SJCRH30 (cell line): ENCODE measurements at regions not wholly inside any gene's neighbourhood (a gene's known extent, or its start where the extent isn't known, plus 50 kb on each side); places are given as distances from the start of the nearest gene placed in this dataset.

ENCODE experiments used
- DNase-seq, 2 experiments: peaks; one replicate each; pipeline ENCODE4 v3.0.0-alpha.2; 2015 to 2020
- H3K27ac ChIP-seq: fragments of 250-450 bp; sonication (Bioruptor Pico); 2 replicates; pipeline ENCODE4 v1.5.1; 2020; ENCODE audit warnings: mild to moderate bottlenecking, moderate library complexity
- H3K27me3 ChIP-seq: fragments of 250-450 bp; sonication (Bioruptor Pico); 2 replicates; pipeline ENCODE4 v1.5.1; 2020; ENCODE audit warnings: mild to moderate bottlenecking, moderate library complexity
- H3K36me3 ChIP-seq: fragments of 250-450 bp; sonication (Bioruptor Pico); 2 replicates; pipeline ENCODE4 v1.5.1; 2020; ENCODE audit warnings: mild to moderate bottlenecking, moderate library complexity
- H3K4me1 ChIP-seq: fragments of 250-450 bp; sonication (Bioruptor Pico); 2 replicates; pipeline ENCODE4 v1.5.1; 2020; ENCODE audit warnings: mild to moderate bottlenecking, moderate library complexity
- H3K4me3 ChIP-seq: fragments of 250-450 bp; sonication (Bioruptor Pico); 2 replicates; pipeline ENCODE4 v1.5.1; 2020; ENCODE audit warnings: mild to moderate bottlenecking, moderate library complexity
- H3K9me3 ChIP-seq: fragments of 250-450 bp; sonication (Bioruptor Pico); replicated peaks from 2 replicates; pipeline ENCODE4 v1.5.1; 2020; ENCODE audit warnings: mild to moderate bottlenecking, moderate library complexity

DNA sequence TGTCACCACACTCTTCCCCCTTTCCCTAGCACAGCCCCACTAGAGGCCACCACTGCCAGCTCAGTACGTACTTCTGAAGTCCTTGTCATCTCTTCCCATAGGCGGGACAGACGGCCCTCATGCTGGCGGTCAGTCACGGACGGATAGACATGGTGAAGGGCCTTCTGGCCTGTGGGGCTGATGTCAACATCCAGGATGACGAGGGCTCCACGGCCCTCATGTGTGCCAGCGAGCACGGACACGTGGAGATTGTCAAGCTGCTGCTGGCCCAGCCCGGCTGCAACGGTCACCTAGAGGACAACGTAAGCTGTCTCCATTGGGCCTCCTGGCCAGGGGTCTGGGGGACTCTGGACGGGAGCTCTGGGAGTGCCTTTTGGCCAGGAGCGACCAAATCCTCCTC lies 99.4 kb upstream of the DMRT1 start:
- peaks cover 3% of the 10 kb centered on the region; the same call in 1 of the 2 replicates for H3K36me3 ChIP-seq
- no peak for DNase-seq
- H3K9me3 ChIP-seq = no peaks in the 10 kb centered on the region
- H3K4me1 ChIP-seq = peaks cover 17% of the 10 kb centered on the region
- H3K27ac ChIP-seq = no peak overlapping the region
- H3K4me3 ChIP-seq = no peak overlapping the region
- no peaks in the 10 kb centered on the region for H3K27me3 ChIP-seq

- Histone ChIP-seq H3K9me3 (no peaks in the 10 kb centered on the region), H3K4me3 (no peak overlapping the region), H3K4me1 (peaks cover 17% of the 10 kb centered on the region), H3K36me3 (peaks cover 3% of the 10 kb centered on the region; the same call in 1 of the 2 replicates), H3K27me3 (no peaks in the 10 kb centered on the region), H3K27ac (no peak overlapping the region)
- DNase-seq = no peak
These were observed 98.4 kb upstream of the DMRT1 start for GRCh38 chr9:742914-743589.

DNA sequence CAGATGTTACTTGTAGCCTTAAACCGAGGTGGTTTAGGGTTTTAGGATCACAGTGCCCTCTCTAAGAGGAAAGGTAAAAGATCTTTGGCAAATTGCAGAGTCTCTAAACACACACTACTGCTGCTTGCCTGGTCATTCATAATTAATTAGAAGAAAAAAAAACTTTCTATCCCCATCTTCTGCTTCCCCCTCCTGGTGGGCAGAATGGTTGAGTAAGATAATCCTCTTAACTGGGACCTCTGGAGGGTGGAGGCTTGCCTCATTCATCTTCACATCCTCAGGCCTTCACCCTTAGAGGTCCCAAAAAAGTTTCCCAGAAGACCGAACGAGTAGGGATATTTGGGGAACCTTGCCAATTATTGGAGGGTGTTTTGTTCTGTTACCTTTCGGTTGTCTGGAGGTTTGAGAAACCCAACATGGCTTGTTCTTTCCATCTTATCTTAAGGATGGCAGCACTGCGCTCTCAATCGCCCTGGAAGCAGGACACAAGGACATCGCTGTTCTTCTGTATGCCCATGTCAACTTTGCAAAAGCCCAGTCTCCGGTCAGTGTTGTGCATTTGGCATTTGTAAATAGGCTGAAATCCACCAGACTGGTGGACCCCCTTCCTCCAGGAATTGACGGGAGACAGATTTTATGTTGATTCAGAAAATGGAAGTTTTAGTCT lies 97.3 kb upstream of the DMRT1 start:
- no peak for DNase-seq
- no peaks in the 10 kb centered on the region for H3K9me3 ChIP-seq
- peaks cover 3% of the 10 kb centered on the region; the same call in 1 of the 2 replicates for H3K36me3 ChIP-seq
- no peaks in the 10 kb centered on the region for H3K27me3 ChIP-seq
- peak overlapping the region; percentile 62 for H3K27ac ChIP-seq
- no peak overlapping the region for H3K4me3 ChIP-seq
- peaks cover 17% of the 10 kb centered on the region for H3K4me1 ChIP-seq

- H3K4me3 ChIP-seq = no peak overlapping the region
- peaks cover 2% of the 10 kb centered on the region; the same call in 1 of the 2 replicates for H3K36me3 ChIP-seq
- H3K27ac ChIP-seq = peak overlapping the region; percentile 62
- H3K9me3 ChIP-seq = no peaks in the 10 kb centered on the region
- DNase-seq = peak; percentile 89 to 93
- H3K27me3 ChIP-seq = no peaks in the 10 kb centered on the region
- H3K4me1 ChIP-seq = peaks cover 17% of the 10 kb centered on the region
These were observed 96.6 kb upstream of the DMRT1 start for GRCh38 chr9:744790-745484.

DNA sequence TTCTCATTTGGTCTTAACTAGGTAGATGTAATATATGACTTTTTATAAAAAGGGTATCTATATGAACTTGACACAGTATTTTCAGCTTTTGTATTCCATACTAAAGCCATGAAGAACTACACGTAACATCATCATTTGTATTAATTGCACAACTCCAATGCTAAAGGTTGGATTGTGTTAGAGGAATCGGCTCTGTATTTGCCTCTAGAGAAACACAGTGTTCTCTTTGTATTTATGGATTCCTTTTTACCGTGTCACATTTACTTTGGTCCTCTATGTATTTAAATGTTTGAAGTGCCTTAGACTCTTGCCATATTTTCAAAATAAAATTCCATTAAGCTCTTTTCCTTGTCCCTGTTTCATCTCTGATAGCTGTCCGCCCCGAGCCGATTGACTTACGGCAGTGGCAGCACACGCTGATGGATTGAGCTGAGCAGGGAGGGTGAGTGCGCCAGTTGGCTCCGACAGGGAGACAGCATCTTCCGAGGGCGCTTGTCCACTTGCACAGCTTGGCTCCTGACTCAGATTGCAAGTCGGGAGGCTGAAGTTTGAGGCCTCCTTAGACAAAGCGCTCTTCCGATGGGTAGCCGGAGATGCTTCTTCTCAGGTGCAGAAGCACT lies 95.6 kb upstream of the DMRT1 start:
- H3K36me3 ChIP-seq = no peaks in the 10 kb centered on the region

GRCh38 chr9:746661-747434 lies 94.6 kb upstream of the DMRT1 start:
- no peak overlapping the region for H3K4me3 ChIP-seq
- no peak for DNase-seq
- no peaks in the 10 kb centered on the region for H3K36me3 ChIP-seq
- H3K27me3 ChIP-seq = no peaks in the 10 kb centered on the region
- peaks cover 23% of the 10 kb centered on the region for H3K4me1 ChIP-seq
- H3K9me3 ChIP-seq = no peaks in the 10 kb centered on the region
- H3K27ac ChIP-seq = no peak overlapping the region

More for the DNA sequence above, 95.6 kb upstream of the DMRT1 start:
- Histone ChIP-seq H3K4me3 (no peak overlapping the region), H3K4me1 (peaks cover 17% of the 10 kb centered on the region), H3K27ac (no peak overlapping the region; the same call in 1 of the 2 replicates), H3K27me3 (no peaks in the 10 kb centered on the region), H3K9me3 (no peaks in the 10 kb centered on the region)
- DNase-seq = no peak

DNA sequence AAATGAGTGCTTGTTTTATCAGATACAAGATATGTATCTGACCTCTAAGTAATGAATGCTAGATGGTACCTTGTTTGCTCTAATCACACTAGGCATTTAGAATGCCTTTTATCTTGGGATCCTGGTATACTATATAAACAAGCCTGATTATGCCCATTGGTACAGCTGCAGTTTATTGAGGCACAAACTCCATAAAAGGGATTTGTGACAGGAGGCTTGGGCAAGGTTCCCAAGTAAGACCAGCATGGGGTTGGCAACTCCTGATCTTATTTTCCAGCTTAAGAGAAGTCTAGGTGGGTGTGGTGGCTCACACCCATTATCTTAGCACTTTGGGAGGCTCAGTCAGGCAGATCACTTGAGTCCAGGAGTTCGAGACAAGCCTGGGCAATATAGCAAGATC lies 93.9 kb upstream of the DMRT1 start:
- Histone ChIP-seq H3K27me3 (no peaks in the 10 kb centered on the region), H3K4me3 (no peak overlapping the region), H3K9me3 (no peaks in the 10 kb centered on the region), H3K36me3 (no peaks in the 10 kb centered on the region), H3K27ac (no peak overlapping the region), H3K4me1 (peaks cover 29% of the 10 kb centered on the region)
- no peak for DNase-seq

- Histone ChIP-seq H3K27me3 (no peaks in the 10 kb centered on the region), H3K4me3 (no peak overlapping the region), H3K27ac (no peak overlapping the region), H3K36me3 (no peaks in the 10 kb centered on the region), H3K4me1 (peaks cover 29% of the 10 kb centered on the region), H3K9me3 (no peaks in the 10 kb centered on the region)
- no peak for DNase-seq
These were observed 92.5 kb upstream of the DMRT1 start for GRCh38 chr9:748861-749497.

DNA sequence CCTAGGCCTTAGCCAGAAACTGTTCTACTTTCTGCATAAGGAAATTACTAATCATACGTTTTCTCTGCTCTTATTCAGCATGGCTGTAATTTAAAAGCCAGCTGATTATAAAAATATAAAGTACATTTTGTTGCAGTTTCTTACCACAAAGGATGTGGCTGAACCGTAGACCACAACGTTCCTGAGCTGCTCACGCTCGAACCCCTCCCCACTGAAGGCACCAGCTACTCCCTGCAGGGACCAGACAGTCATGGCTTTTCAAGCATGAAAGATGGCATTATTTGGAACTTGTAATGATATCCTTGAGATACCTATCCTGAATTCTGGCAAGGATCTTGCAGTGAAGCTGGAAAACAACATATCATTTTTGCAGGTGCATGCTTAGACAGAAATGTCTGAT lies 91.8 kb upstream of the DMRT1 start:
- Histone ChIP-seq H3K36me3 (no peaks in the 10 kb centered on the region), H3K27me3 (no peaks in the 10 kb centered on the region), H3K27ac (no peak overlapping the region), H3K4me3 (no peak overlapping the region), H3K4me1 (peaks cover 22% of the 10 kb centered on the region), H3K9me3 (no peaks in the 10 kb centered on the region)
- no peak for DNase-seq

- Histone ChIP-seq H3K27ac (no peak overlapping the region), H3K36me3 (no peaks in the 10 kb centered on the region)
These were observed 91.1 kb upstream of the DMRT1 start for GRCh38 chr9:750249-750967.

GRCh38 chr9:751137-752051 lies 90.1 kb upstream of the DMRT1 start:
- H3K27ac ChIP-seq = no peak overlapping the region
- no peaks in the 10 kb centered on the region for H3K27me3 ChIP-seq
- H3K9me3 ChIP-seq = no peaks in the 10 kb centered on the region
- no peak for DNase-seq
- H3K4me3 ChIP-seq = no peak overlapping the region
- H3K4me1 ChIP-seq = peaks cover 22% of the 10 kb centered on the region
- H3K36me3 ChIP-seq = no peaks in the 10 kb centered on the region

More at GRCh38 chr9:750249-750967, 91.1 kb upstream of the DMRT1 start:
- H3K4me1 ChIP-seq = peaks cover 17% of the 10 kb centered on the region
- H3K4me3 ChIP-seq = no peak overlapping the region
- DNase-seq = no peak
- H3K27me3 ChIP-seq = no peaks in the 10 kb centered on the region
- H3K9me3 ChIP-seq = no peaks in the 10 kb centered on the region

GRCh38 chr9:752201-752600 lies 89.3 kb upstream of the DMRT1 start:
- Histone ChIP-seq H3K27ac (no peak overlapping the region), H3K9me3 (no peaks in the 10 kb centered on the region), H3K27me3 (no peaks in the 10 kb centered on the region), H3K4me1 (peaks cover 22% of the 10 kb centered on the region), H3K4me3 (no peak overlapping the region), H3K36me3 (no peaks in the 10 kb centered on the region)
- no peak for DNase-seq
